ENCODE measurements at regions not wholly inside any gene's neighbourhood (a gene's known extent, or its start where the extent isn't known, plus 50 kb on each side); places are given as distances from the start of the nearest gene placed in this dataset.

- H3K4me3 Mint-ChIP-seq = no peak overlapping the region; the same call in 2 of the 3 replicates
- H3K27me3 Mint-ChIP-seq (ENCODE audit: insufficient read depth, low read depth, poor library complexity) = peaks cover 21% of the 10 kb centered on the region
- peak; percentile 6; the same call in 1 of the 3 replicates for ATAC-seq
- Histone ChIP-seq H3K27ac (ENCODE audit: low read depth) (no peak overlapping the region), H4K20me1 (replicated peaks; ENCODE audit: insufficient read depth) (no peaks in the 10 kb centered on the region), H3K9me2 (ENCODE audit: insufficient read depth) (no peaks in the 10 kb centered on the region), H3K79me2 (replicated peaks; ENCODE audit: insufficient read depth) (no peaks in the 10 kb centered on the region), H3F3A (replicated peaks; ENCODE audit: low read depth) (peaks cover 7% of the 10 kb centered on the region; the same call in 1 of the 2 replicates), H3K4me3 (no peak overlapping the region), H3K4me1 (ENCODE audit: insufficient read depth) (peaks cover 46% of the 10 kb centered on the region), H3K27me3 (ENCODE audit: insufficient read depth) (peaks cover 34% of the 10 kb centered on the region), H2AFZ (no peak overlapping the region), H3K4me2 (peak overlapping the region; percentile 71), H3K36me3 (ENCODE audit: insufficient read depth) (no peaks in the 10 kb centered on the region)
- no peak for TF ChIP-seq ZNF462 (CRISPR knock-in tag; IDR thresholded peaks at IDR 0.05)
- TF ChIP-seq ZNF331 (CRISPR knock-in tag; IDR thresholded peaks at IDR 0.05; ENCODE audit: low read depth) = no peak
- TF ChIP-seq JUNB (IDR thresholded peaks at IDR 0.05; ENCODE audit: unreplicated experiment) = no peak
- no peak for TF ChIP-seq CREB1 (CRISPR knock-in tag; IDR thresholded peaks at IDR 0.05; ENCODE audit: low read depth)
- TF ChIP-seq CTCF (conservative IDR thresholded peaks at IDR 0.05; ENCODE audit: low read depth in 2 of 2) = no peak
- TF ChIP-seq STAT1 (IDR thresholded peaks at IDR 0.05; ENCODE audit: unreplicated experiment) = no peak
- TF ChIP-seq ZNF114 (CRISPR knock-in tag; IDR thresholded peaks at IDR 0.05) = no peak
- TF ChIP-seq ETS1 (IDR thresholded peaks at IDR 0.05) = no peak
- no peak for TF ChIP-seq NANOG (IDR thresholded peaks at IDR 0.05; ENCODE audit: borderline replicate concordance)
- TF ChIP-seq REST (IDR thresholded peaks at IDR 0.05; ENCODE audit: unreplicated experiment) = no peak
- no peak for TF ChIP-seq POLR2AphosphoS5 (IDR thresholded peaks at IDR 0.05; ENCODE audit: low read depth)
- no peak for TF ChIP-seq EZH2 (IDR thresholded peaks at IDR 0.05; ENCODE audit: low read depth, unreplicated experiment)
- TF ChIP-seq EZH2phosphoT487 (IDR thresholded peaks at IDR 0.05; ENCODE audit: unreplicated experiment) = no peak
- no peaks in the 10 kb centered on the region for H3K36me3 Mint-ChIP-seq (ENCODE audit: low read depth)
- H3K9me3 Mint-ChIP-seq = no peaks in the 10 kb centered on the region
- peak; percentile 55 for DNase-seq (ENCODE audit: low spot score)
- peaks cover 56% of the 10 kb centered on the region for H3K4me1 Mint-ChIP-seq
- H3K27ac Mint-ChIP-seq = no peak overlapping the region
These were observed 85.2 kb upstream of the NKD1 start for GRCh38 chr16:50462793-50463507.

Data from GM23338 (cell line).